ENCODE measurements at regions not wholly inside any gene's neighbourhood (a gene's known extent, or its start where the extent isn't known, plus 50 kb on each side); places are given as distances from the start of the nearest gene placed in this dataset.
"Not testable (repeated sequence)": the region's sequence is repeated elsewhere in the genome, so short reads cannot be mapped to it uniquely, and the experiment has no call there.

- no peak for ATAC-seq (ENCODE audit: poor library complexity)
- DNase-seq = no peak
- intact Hi-C loops (cut with DNase I) = no loop called here
Observed at GRCh38 chr19:13666165-13666564, 98.2 kb upstream of the MRI1 start.

- no peak for ATAC-seq (ENCODE audit: poor library complexity)
- no peak for DNase-seq
- intact Hi-C loops (cut with DNase I) = no loop called here
Observed at GRCh38 chr19:13665125-13665905, 99.0 kb upstream of the MRI1 start.

- intact Hi-C loops (cut with DNase I) = no loop called here
Observed at GRCh38 chr19:13652810-13653590, 111.3 kb upstream of the MRI1 start.

GRCh38 chr19:13646758-13647157 is 117.6 kb upstream of the MRI1 start:
- ATAC-seq (ENCODE audit: poor library complexity) (no peak), DNase-seq (no peak)
- intact Hi-C loops (cut with DNase I) = no loop called here

More at GRCh38 chr19:13652810-13653590, 111.3 kb upstream of the MRI1 start:
- no peak for ATAC-seq (ENCODE audit: poor library complexity)
- no peak for DNase-seq

GRCh38 chr19:13644645-13645044 is 119.7 kb upstream of the MRI1 start:
- ATAC-seq (ENCODE audit: poor library complexity) = no peak
- DNase-seq = no peak

GRCh38 chr19:13640611-13641010 is 123.7 kb upstream of the MRI1 start:
- intact Hi-C loops (cut with DNase I) = no loop called here
- no peak for DNase-seq
- ATAC-seq (ENCODE audit: poor library complexity) = no peak

More at GRCh38 chr19:13644645-13645044, 119.7 kb upstream of the MRI1 start:
- intact Hi-C loops (cut with DNase I) = no loop called here

GRCh38 chr19:13639342-13639929 is 124.9 kb upstream of the MRI1 start:
- intact Hi-C loops (cut with DNase I) = no loop called here
- ATAC-seq (ENCODE audit: poor library complexity) (no peak), DNase-seq (no peak)

GRCh38 chr19:13637664-13638063 is 126.7 kb upstream of the MRI1 start:
- DNase-seq (no peak), ATAC-seq (ENCODE audit: poor library complexity) (no peak)
- intact Hi-C loops (cut with DNase I) = no loop called here

- intact Hi-C loops (cut with DNase I) = no loop called here
- ATAC-seq (ENCODE audit: poor library complexity) (no peak), DNase-seq (no peak)
Observed at GRCh38 chr19:13634658-13635057, 128.4 kb upstream of the CACNA1A start.

GRCh38 chr19:13633522-13633922 is 127.2 kb upstream of the CACNA1A start:
- no peak for DNase-seq
- intact Hi-C loops (cut with DNase I) = no loop called here
- no peak for ATAC-seq (ENCODE audit: poor library complexity)

- DNase-seq = no peak
- intact Hi-C loops (cut with DNase I) = no loop called here
- ATAC-seq (ENCODE audit: poor library complexity) = no peak
Observed at GRCh38 chr19:13633109-13633508, 126.8 kb upstream of the CACNA1A start.

- DNase-seq; intact Hi-C loops (cut with DNase I); ATAC-seq (ENCODE audit: poor library complexity): not testable (repeated sequence)
Observed at GRCh38 chr19:13632164-13632563, 125.9 kb upstream of the CACNA1A start.

- DNase-seq (no peak), ATAC-seq (ENCODE audit: poor library complexity) (no peak)
- intact Hi-C loops (cut with DNase I) = no loop called here
Observed at GRCh38 chr19:13629687-13630357, 123.5 kb upstream of the CACNA1A start.

GRCh38 chr19:13627531-13627930 is 121.3 kb upstream of the CACNA1A start:
- DNase-seq (no peak), ATAC-seq (ENCODE audit: poor library complexity) (no peak)
- intact Hi-C loops (cut with DNase I) = no loop called here

- ATAC-seq (ENCODE audit: poor library complexity) = no peak
- intact Hi-C loops (cut with DNase I) = no loop called here
- no peak for DNase-seq
Observed at GRCh38 chr19:13623716-13624710, 117.7 kb upstream of the CACNA1A start.

- intact Hi-C loops (cut with DNase I) = no loop called here
- ATAC-seq (ENCODE audit: poor library complexity) (no peak), DNase-seq (no peak)
Observed at GRCh38 chr19:13622766-13623715, 116.8 kb upstream of the CACNA1A start.

- intact Hi-C loops (cut with DNase I) = no loop called here
- DNase-seq (no peak), ATAC-seq (ENCODE audit: poor library complexity) (no peak)
Observed at GRCh38 chr19:13621413-13621812, 115.1 kb upstream of the CACNA1A start.
